ENCODE measurements at regions not wholly inside any gene's neighbourhood (a gene's known extent, or its start where the extent isn't known, plus 50 kb on each side); places are given as distances from the start of the nearest gene placed in this dataset.
A peak's percentile ranks its signal among the peaks of the same experiment; 100 is the strongest.

DNA sequence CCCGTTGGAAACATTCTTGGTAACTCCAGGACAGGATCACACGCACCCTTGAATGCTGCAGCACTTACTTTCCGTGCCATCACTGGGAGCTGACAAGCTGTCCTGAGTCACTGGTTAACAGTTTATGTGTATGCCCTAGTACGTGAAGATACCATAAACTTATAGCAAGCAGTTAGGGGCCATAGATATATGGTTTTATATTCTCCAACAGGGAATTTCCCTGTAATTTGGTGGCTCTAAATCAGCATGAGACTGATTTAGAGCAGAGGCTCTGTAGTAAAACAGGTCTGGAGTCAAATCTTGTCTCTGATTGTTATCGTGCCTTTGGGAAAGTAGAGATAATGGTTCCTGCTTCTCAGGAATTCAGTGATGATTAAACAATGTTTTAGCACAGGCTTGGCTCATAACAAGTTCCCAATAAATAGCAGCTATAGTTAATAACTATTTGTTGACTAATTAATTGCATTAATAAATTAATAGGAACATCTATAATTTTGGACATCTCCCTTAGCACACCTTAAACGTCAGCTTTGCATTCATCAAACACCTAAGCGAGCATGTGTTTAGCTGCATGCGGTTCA lies 215.2 kb downstream of the VAPA start:
- WGBS, 3 donors, result 88 to 92% (median 90%) methylated on average over 8 of the region's 8 CpGs
- intact Hi-C loops (cut with DNase I), result no loop called here

DNA sequence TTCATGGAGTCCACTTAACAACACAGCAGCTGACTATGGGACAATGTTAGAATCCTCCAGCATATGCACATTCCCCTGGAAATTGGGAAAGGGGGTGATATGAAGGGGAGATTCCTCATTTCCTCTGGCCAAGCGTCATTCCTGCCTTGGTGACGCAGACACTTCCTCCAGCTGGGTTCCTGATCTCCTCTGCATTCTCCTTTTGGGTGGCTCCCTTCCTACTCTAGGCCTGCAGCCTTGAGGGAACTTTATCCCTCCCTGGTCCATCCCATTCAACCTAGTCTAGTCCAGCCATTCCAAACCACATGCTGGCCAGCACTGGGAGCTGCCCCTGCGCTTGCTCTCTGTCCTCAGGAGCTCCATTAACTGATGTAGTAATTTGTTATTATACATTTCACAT lies 216.8 kb downstream of the VAPA start:
- Histone ChIP-seq H3K9me3 (no peaks in the 10 kb centered on the region), H3K36me3 (no peaks in the 10 kb centered on the region), H3K27me3 (no peaks in the 10 kb centered on the region), H3K4me1 (ENCODE audit: insufficient read depth) (peaks cover 6% of the 10 kb centered on the region), H3K4me3 (no peak overlapping the region), H3K27ac (no peak overlapping the region)
- WGBS, 3 donors, result 90 to 93% (median 92%) methylated on average over 3 of the region's 3 CpGs
- DNase-seq, result no peak
- intact Hi-C loops (cut with DNase I), result no loop called here
- no peak for TF ChIP-seq EP300 (IDR thresholded peaks at IDR 0.05)
- no peak for TF ChIP-seq CTCF (IDR thresholded peaks at IDR 0.05)
- no peak for TF ChIP-seq POLR2A (IDR thresholded peaks at IDR 0.05)

More for the DNA sequence above, 215.2 kb downstream of the VAPA start:
- Histone ChIP-seq H3K27ac (no peak overlapping the region), H3K4me3 (no peak overlapping the region), H3K27me3 (no peaks in the 10 kb centered on the region), H3K4me1 (ENCODE audit: insufficient read depth) (peaks cover 10% of the 10 kb centered on the region), H3K36me3 (no peaks in the 10 kb centered on the region), H3K9me3 (no peaks in the 10 kb centered on the region)
- TF ChIP-seq POLR2A (IDR thresholded peaks at IDR 0.05) (no peak), CTCF (IDR thresholded peaks at IDR 0.05) (no peak), EP300 (IDR thresholded peaks at IDR 0.05) (no peak)
- DNase-seq, result no peak

GRCh38 chr18:10131081-10131459 lies 217.3 kb downstream of the VAPA start:
- H3K9me3 ChIP-seq, result no peaks in the 10 kb centered on the region
- intact Hi-C loops (cut with DNase I), result no loop called here
- DNase-seq, result no peak
- no peaks in the 10 kb centered on the region for H3K27me3 ChIP-seq
- no peak overlapping the region for H3K4me3 ChIP-seq
- TF ChIP-seq POLR2A (IDR thresholded peaks at IDR 0.05) (no peak), CTCF (IDR thresholded peaks at IDR 0.05) (no peak), EP300 (IDR thresholded peaks at IDR 0.05) (no peak)
- 86 to 87% (median 87%) methylated on average over 4 of the region's 4 CpGs for whole genome bisulfite sequencing, 3 donors
- H3K36me3 ChIP-seq, result no peaks in the 10 kb centered on the region
- no peak overlapping the region for H3K27ac ChIP-seq
- peaks cover 6% of the 10 kb centered on the region for H3K4me1 ChIP-seq (ENCODE audit: insufficient read depth)

GRCh38 chr18:10131460-10132395 lies 217.9 kb downstream of the VAPA start:
- WGBS, 3 donors, result 13 to 22% (median 19%) methylated on average over 30 to 48 of the region's 48 CpGs
- H3K4me3 ChIP-seq, result peak overlapping the region; percentile 17

More at GRCh38 chr18:10131460-10132395, 217.9 kb downstream of the VAPA start:
- peaks cover 6% of the 10 kb centered on the region for H3K4me1 ChIP-seq (ENCODE audit: insufficient read depth)
- TF ChIP-seq EP300 (IDR thresholded peaks at IDR 0.05) (no peak), CTCF (IDR thresholded peaks at IDR 0.05) (no peak), POLR2A (IDR thresholded peaks at IDR 0.05) (no peak)
- no peaks in the 10 kb centered on the region for H3K27me3 ChIP-seq
- intact Hi-C loops (cut with DNase I), result no loop called here
- no peak overlapping the region for H3K27ac ChIP-seq
- DNase-seq, result peak; percentile 30 to 62 (median 37)
- no peaks in the 10 kb centered on the region for H3K9me3 ChIP-seq
- H3K36me3 ChIP-seq, result no peaks in the 10 kb centered on the region

Measured in ovary (tissue), 7 donors.